ENCODE measurements at regions not wholly inside any gene's neighbourhood (a gene's known extent, or its start where the extent isn't known, plus 50 kb on each side); places are given as distances from the start of the nearest gene placed in this dataset.

- DNase-seq = no peak
- Histone ChIP-seq H3K27me3 (replicated peaks in 2 of 5; ENCODE audit: control insufficient read depth in 4 of 5, insufficient read depth in 5 of 5, low read length in 4 of 5) (no peaks in the 10 kb centered on the region), H3K27ac (ENCODE audit: insufficient read depth in 1 of 2, low read depth in 1 of 2, low read length in 2 of 2, poor library complexity in 1 of 2, severe bottlenecking in 2 of 2) (no peak overlapping the region), H3K4me3 (ENCODE audit: control insufficient read depth in 1 of 7, extremely low read depth in 1 of 7, insufficient read depth in 4 of 7, low read depth in 2 of 7, low read length in 6 of 7) (no peak overlapping the region), H3K4me1 (ENCODE audit: control extremely low read depth in 1 of 4, control insufficient read depth in 4 of 4, insufficient read depth in 4 of 4, low read length in 3 of 4) (no peaks in the 10 kb centered on the region), H3K9me3 (ENCODE audit: control extremely low read depth in 1 of 5, control insufficient read depth in 4 of 5, insufficient read depth in 2 of 5, low read depth in 1 of 5, low read length in 4 of 5) (no peaks in the 10 kb centered on the region), H3K36me3 (ENCODE audit: control insufficient read depth in 4 of 4, insufficient read depth in 4 of 4, low read length in 3 of 4) (no peaks in the 10 kb centered on the region)
- CTCF ChIA-PET = no interaction called here
- 81% methylated on average over 3 of the region's 3 CpGs for WGBS (ENCODE audit: insufficient coverage)
- POLR2A ChIA-PET = no interaction called here
Measured at GRCh38 chr3:153670577-153670976, 450.6 kb upstream of the ARHGEF26 start.

- Histone ChIP-seq H3K27ac (ENCODE audit: insufficient read depth in 1 of 2, low read depth in 1 of 2, low read length in 2 of 2, poor library complexity in 1 of 2, severe bottlenecking in 2 of 2) (no peak overlapping the region), H3K36me3 (ENCODE audit: control insufficient read depth in 4 of 4, insufficient read depth in 4 of 4, low read length in 3 of 4) (no peaks in the 10 kb centered on the region), H3K4me3 (ENCODE audit: control insufficient read depth in 1 of 7, extremely low read depth in 1 of 7, insufficient read depth in 4 of 7, low read depth in 2 of 7, low read length in 6 of 7) (no peak overlapping the region), H3K9me3 (ENCODE audit: control extremely low read depth in 1 of 5, control insufficient read depth in 4 of 5, insufficient read depth in 2 of 5, low read depth in 1 of 5, low read length in 4 of 5) (no peaks in the 10 kb centered on the region), H3K4me1 (ENCODE audit: control extremely low read depth in 1 of 4, control insufficient read depth in 4 of 4, insufficient read depth in 4 of 4, low read length in 3 of 4) (no peaks in the 10 kb centered on the region), H3K27me3 (replicated peaks in 2 of 5; ENCODE audit: control insufficient read depth in 4 of 5, insufficient read depth in 5 of 5, low read length in 4 of 5) (no peaks in the 10 kb centered on the region)
- no peak for DNase-seq
- WGBS (ENCODE audit: insufficient coverage) = 100% methylated on average over 1 of the region's 2 CpGs
- CTCF ChIA-PET = no interaction called here
- POLR2A ChIA-PET = no interaction called here
Measured at GRCh38 chr3:153673853-153674252, 447.3 kb upstream of the ARHGEF26 start.

DNA sequence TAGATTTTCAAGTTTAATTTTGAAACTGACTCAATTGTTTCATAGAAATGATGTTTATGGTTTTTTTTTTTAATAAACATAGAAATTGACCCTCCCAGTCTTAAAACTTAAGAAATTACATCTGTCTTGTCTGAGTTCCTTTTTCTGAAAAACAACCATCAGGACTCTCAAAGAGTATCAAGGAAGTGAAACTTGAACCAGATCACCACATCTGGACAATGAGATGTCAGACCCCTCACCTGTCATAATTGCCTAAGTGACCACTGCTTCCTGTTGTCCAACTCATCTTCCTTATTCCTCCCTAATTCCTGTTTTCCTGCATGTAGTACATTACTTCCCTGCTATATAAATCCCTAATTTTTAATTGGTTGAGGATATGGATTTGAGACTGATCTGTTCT, 441.5 kb upstream of the ARHGEF26 start:
- no peaks in the 10 kb centered on the region for H3K27me3 ChIP-seq (replicated peaks in 2 of 5; ENCODE audit: control insufficient read depth in 4 of 5, insufficient read depth in 5 of 5, low read length in 4 of 5)
- no peak for DNase-seq
- ChIA-PET POLR2A (no interaction called here), CTCF (interaction anchor here (0.6 kb wide), 1 partner anchor 1254 kb away, joined by 3 read pairs; no protein-coding TSS in a partner anchor)
- H3K4me3 ChIP-seq (ENCODE audit: control insufficient read depth in 1 of 7, extremely low read depth in 1 of 7, insufficient read depth in 4 of 7, low read depth in 2 of 7, low read length in 6 of 7) = no peak overlapping the region
- no peaks in the 10 kb centered on the region for H3K4me1 ChIP-seq (ENCODE audit: control extremely low read depth in 1 of 4, control insufficient read depth in 4 of 4, insufficient read depth in 4 of 4, low read length in 3 of 4)
- H3K27ac ChIP-seq (ENCODE audit: insufficient read depth in 1 of 2, low read depth in 1 of 2, low read length in 2 of 2, poor library complexity in 1 of 2, severe bottlenecking in 2 of 2) = no peak overlapping the region
- H3K36me3 ChIP-seq (ENCODE audit: control insufficient read depth in 4 of 4, insufficient read depth in 4 of 4, low read length in 3 of 4) = no peaks in the 10 kb centered on the region
- no peaks in the 10 kb centered on the region for H3K9me3 ChIP-seq (ENCODE audit: control extremely low read depth in 1 of 5, control insufficient read depth in 4 of 5, insufficient read depth in 2 of 5, low read depth in 1 of 5, low read length in 4 of 5)

GRCh38 chr3:153680526-153680925, 440.7 kb upstream of the ARHGEF26 start:
- POLR2A ChIA-PET = no interaction called here

GRCh38 chr3:153681057-153681456, 440.1 kb upstream of the ARHGEF26 start:
- DNase-seq = no peak
- no peaks in the 10 kb centered on the region for H3K4me1 ChIP-seq (ENCODE audit: control extremely low read depth in 1 of 4, control insufficient read depth in 4 of 4, insufficient read depth in 4 of 4, low read length in 3 of 4)
- ChIA-PET POLR2A (no interaction called here), CTCF (interaction anchor here (1.6 kb wide), 1 partner anchor 11 kb away, joined by 4 read pairs; no protein-coding TSS in a partner anchor)
- no peak overlapping the region for H3K4me3 ChIP-seq (ENCODE audit: control insufficient read depth in 1 of 7, extremely low read depth in 1 of 7, insufficient read depth in 4 of 7, low read depth in 2 of 7, low read length in 6 of 7)
- H3K27me3 ChIP-seq (replicated peaks in 2 of 5; ENCODE audit: control insufficient read depth in 4 of 5, insufficient read depth in 5 of 5, low read length in 4 of 5) = no peaks in the 10 kb centered on the region
- H3K36me3 ChIP-seq (ENCODE audit: control insufficient read depth in 4 of 4, insufficient read depth in 4 of 4, low read length in 3 of 4) = no peaks in the 10 kb centered on the region
- H3K27ac ChIP-seq (ENCODE audit: insufficient read depth in 1 of 2, low read depth in 1 of 2, low read length in 2 of 2, poor library complexity in 1 of 2, severe bottlenecking in 2 of 2) = no peak overlapping the region
- no peaks in the 10 kb centered on the region for H3K9me3 ChIP-seq (ENCODE audit: control extremely low read depth in 1 of 5, control insufficient read depth in 4 of 5, insufficient read depth in 2 of 5, low read depth in 1 of 5, low read length in 4 of 5)
- 100% methylated on average over 1 of the region's 1 CpG for WGBS (ENCODE audit: insufficient coverage)

More at GRCh38 chr3:153680526-153680925, 440.7 kb upstream of the ARHGEF26 start:
- no peak overlapping the region for H3K4me3 ChIP-seq (ENCODE audit: control insufficient read depth in 1 of 7, extremely low read depth in 1 of 7, insufficient read depth in 4 of 7, low read depth in 2 of 7, low read length in 6 of 7)
- no peak overlapping the region for H3K27ac ChIP-seq (ENCODE audit: insufficient read depth in 1 of 2, low read depth in 1 of 2, low read length in 2 of 2, poor library complexity in 1 of 2, severe bottlenecking in 2 of 2)
- no CpG with 5 or more reads among the region's 1 CpG for WGBS (ENCODE audit: insufficient coverage)
- DNase-seq = no peak
- no peaks in the 10 kb centered on the region for H3K36me3 ChIP-seq (ENCODE audit: control insufficient read depth in 4 of 4, insufficient read depth in 4 of 4, low read length in 3 of 4)
- H3K9me3 ChIP-seq (ENCODE audit: control extremely low read depth in 1 of 5, control insufficient read depth in 4 of 5, insufficient read depth in 2 of 5, low read depth in 1 of 5, low read length in 4 of 5) = no peaks in the 10 kb centered on the region
- H3K27me3 ChIP-seq (replicated peaks in 2 of 5; ENCODE audit: control insufficient read depth in 4 of 5, insufficient read depth in 5 of 5, low read length in 4 of 5) = no peaks in the 10 kb centered on the region
- CTCF ChIA-PET = interaction anchor here (1.6 kb wide), 1 partner anchor 12 kb away, joined by 4 read pairs; no protein-coding TSS in a partner anchor
- H3K4me1 ChIP-seq (ENCODE audit: control extremely low read depth in 1 of 4, control insufficient read depth in 4 of 4, insufficient read depth in 4 of 4, low read length in 3 of 4) = no peaks in the 10 kb centered on the region

- no peak for DNase-seq
- H3K36me3 ChIP-seq (ENCODE audit: control insufficient read depth in 4 of 4, insufficient read depth in 4 of 4, low read length in 3 of 4) = no peaks in the 10 kb centered on the region
- H3K27me3 ChIP-seq (replicated peaks in 2 of 5; ENCODE audit: control insufficient read depth in 4 of 5, insufficient read depth in 5 of 5, low read length in 4 of 5) = no peaks in the 10 kb centered on the region
- H3K9me3 ChIP-seq (ENCODE audit: control extremely low read depth in 1 of 5, control insufficient read depth in 4 of 5, insufficient read depth in 2 of 5, low read depth in 1 of 5, low read length in 4 of 5) = no peaks in the 10 kb centered on the region
- H3K27ac ChIP-seq (ENCODE audit: insufficient read depth in 1 of 2, low read depth in 1 of 2, low read length in 2 of 2, poor library complexity in 1 of 2, severe bottlenecking in 2 of 2) = no peak overlapping the region
- no CpG with 5 or more reads among the region's 3 CpGs for WGBS (ENCODE audit: insufficient coverage)
- H3K4me1 ChIP-seq (ENCODE audit: control extremely low read depth in 1 of 4, control insufficient read depth in 4 of 4, insufficient read depth in 4 of 4, low read length in 3 of 4) = no peaks in the 10 kb centered on the region
- H3K4me3 ChIP-seq (ENCODE audit: control insufficient read depth in 1 of 7, extremely low read depth in 1 of 7, insufficient read depth in 4 of 7, low read depth in 2 of 7, low read length in 6 of 7) = no peak overlapping the region
- ChIA-PET CTCF (no interaction called here), POLR2A (no interaction called here)
Measured at GRCh38 chr3:153688301-153689120, 432.7 kb upstream of the ARHGEF26 start.

DNA sequence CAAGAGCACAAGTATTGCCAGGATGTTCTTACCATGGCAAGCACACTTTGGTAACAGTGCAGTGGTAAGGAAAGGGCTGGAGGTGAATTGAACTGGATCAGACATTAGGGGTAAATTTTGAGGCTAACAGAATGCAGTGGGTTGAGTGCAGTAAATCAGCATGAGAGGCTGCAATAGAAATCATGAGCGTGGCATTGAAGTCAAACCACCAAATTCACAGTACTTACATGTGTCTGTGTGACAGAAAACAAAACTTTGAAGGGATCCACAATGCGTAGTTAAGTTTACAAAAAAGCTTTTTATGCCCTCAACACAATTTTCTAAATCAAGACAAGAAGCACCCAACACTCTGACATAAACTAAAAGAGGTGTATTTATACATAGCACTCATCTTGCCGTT, 428.0 kb upstream of the ARHGEF26 start:
- no CpG with 5 or more reads among the region's 3 CpGs for WGBS (ENCODE audit: insufficient coverage)
- Histone ChIP-seq H3K36me3 (ENCODE audit: control insufficient read depth in 4 of 4, insufficient read depth in 4 of 4, low read length in 3 of 4) (no peaks in the 10 kb centered on the region), H3K4me3 (ENCODE audit: control insufficient read depth in 1 of 7, extremely low read depth in 1 of 7, insufficient read depth in 4 of 7, low read depth in 2 of 7, low read length in 6 of 7) (no peak overlapping the region), H3K27ac (ENCODE audit: insufficient read depth in 1 of 2, low read depth in 1 of 2, low read length in 2 of 2, poor library complexity in 1 of 2, severe bottlenecking in 2 of 2) (no peak overlapping the region), H3K9me3 (ENCODE audit: control extremely low read depth in 1 of 5, control insufficient read depth in 4 of 5, insufficient read depth in 2 of 5, low read depth in 1 of 5, low read length in 4 of 5) (no peaks in the 10 kb centered on the region), H3K4me1 (ENCODE audit: control extremely low read depth in 1 of 4, control insufficient read depth in 4 of 4, insufficient read depth in 4 of 4, low read length in 3 of 4) (no peaks in the 10 kb centered on the region), H3K27me3 (replicated peaks in 2 of 5; ENCODE audit: control insufficient read depth in 4 of 5, insufficient read depth in 5 of 5, low read length in 4 of 5) (no peaks in the 10 kb centered on the region)
- ChIA-PET POLR2A (no interaction called here), CTCF (no interaction called here)
- no peak for DNase-seq
